GM21367 (cell line): ENCODE measurements at regions not wholly inside any gene's neighbourhood (a gene's known extent, or its start where the extent isn't known, plus 50 kb on each side); places are given as distances from the start of the nearest gene placed in this dataset.

Source experiments
- ATAC-seq: cut with Tn5 transposase; IDR thresholded peaks from one replicate; pipeline ENCODE4 v1.9.1; 2021; ENCODE audit not compliant: unreplicated experiment

- no peak for ATAC-seq
Observed at GRCh38 chr11:97237151-97237550, 847.3 kb downstream of the JRKL start.

- ATAC-seq = no peak
Observed at GRCh38 chr11:97247601-97248000, 857.8 kb downstream of the JRKL start.

GRCh38 chr11:97254790-97255189 is 865.0 kb downstream of the JRKL start:
- no peak for ATAC-seq

GRCh38 chr11:97259434-97259833 is 869.6 kb downstream of the JRKL start:
- ATAC-seq = no peak

GRCh38 chr11:97259884-97260283 is 870.1 kb downstream of the JRKL start:
- no peak for ATAC-seq

DNA sequence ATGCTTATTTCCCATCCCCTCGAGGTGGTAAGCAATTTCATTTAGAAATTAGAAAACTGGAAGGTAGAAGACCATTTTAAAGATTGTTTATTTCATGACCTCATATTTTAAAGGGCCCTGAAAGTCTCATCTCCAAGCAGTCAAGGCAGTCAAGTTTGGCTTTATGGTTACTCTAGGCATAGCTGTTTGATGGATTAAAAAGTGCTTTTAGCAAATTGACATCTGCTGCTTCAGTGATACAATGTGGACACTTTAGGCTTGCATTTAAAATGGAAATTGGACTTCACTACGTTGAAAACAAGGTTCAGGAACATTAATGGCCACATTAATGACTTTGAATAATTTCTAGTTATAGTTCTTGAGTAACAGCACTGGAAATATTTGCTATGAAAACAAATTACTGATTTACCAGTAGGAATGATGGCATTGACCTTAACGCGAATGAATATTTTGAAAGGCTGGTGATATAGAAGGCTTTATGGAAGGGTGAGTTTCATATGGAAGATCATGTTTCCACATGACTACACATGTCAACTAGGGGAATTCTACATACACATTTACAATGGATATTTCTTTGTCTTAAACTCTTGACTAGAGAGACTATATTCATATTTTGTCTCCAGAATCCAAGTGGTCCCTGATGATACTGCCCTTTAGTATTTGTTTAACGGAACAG is 873.5 kb downstream of the JRKL start:
- no peak for ATAC-seq

- ATAC-seq = no peak
Observed at GRCh38 chr11:97269527-97269926, 879.7 kb downstream of the JRKL start.

DNA sequence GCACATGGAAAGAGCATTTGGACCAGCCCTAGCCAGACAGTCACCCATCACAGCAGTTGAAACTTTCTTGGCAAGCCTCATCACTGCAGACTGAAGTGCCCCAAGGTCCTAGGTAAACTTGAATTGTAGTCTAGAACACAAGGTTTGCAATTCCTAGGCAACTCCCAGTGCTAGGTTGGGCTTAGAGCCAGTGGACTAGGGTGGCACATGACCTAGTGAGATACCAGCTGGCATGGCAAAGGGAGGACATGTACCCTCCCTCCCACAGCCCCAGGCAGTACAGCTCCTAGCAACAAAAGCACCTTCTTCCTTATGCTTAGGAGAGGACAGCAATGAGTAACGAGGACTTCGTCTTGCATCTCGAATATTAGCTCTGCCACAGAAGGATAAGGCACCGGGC is 889.5 kb downstream of the JRKL start:
- no peak for ATAC-seq

- no peak for ATAC-seq
Observed at GRCh38 chr11:97280347-97280746, 890.5 kb downstream of the JRKL start.

DNA sequence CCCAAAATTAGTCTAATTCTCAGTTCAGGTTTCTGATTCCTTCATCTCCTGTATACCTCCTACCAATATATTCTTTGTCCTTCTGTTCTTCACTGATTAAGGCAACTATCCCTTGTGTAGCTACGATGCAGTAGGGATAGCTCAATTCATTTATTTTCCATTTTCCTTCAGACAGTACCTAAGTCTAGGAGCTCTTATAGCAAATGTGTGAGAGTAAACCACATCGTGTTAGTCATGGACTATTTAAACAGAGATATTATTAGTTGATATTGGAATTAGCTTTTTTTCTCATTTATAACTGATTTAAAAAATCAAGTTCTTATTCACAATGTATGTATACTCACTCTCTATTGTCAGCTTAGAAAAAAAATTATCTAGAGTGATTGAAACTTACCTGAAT is 900.0 kb downstream of the JRKL start:
- ATAC-seq = no peak

DNA sequence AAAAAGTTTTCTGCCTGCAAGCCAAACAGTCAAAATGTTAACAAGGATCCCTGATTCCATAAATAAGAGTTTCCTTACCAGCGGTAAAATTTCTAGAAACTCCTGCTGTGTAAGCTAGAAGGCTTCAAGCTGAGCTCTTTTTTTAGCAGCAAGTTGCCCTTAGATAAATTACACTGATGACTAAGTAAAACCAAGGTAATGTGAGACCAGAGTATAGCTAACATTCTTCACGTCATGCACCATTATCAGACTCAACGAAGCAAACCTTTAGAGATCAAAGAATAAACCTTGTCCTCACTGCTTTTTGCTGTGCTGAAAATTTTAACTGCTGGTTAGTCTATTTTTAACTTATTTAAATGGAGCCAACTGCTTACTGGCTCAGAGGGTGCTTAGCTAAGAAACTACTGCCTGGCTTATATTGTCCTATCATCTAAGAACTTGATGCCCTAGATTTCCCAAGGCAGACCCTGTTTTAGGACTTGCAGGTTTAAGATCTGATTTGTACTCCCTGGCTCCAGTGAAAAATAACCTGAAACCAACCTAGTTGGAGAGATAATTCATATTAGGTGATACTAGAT is 900.7 kb downstream of the JRKL start:
- ATAC-seq = no peak

DNA sequence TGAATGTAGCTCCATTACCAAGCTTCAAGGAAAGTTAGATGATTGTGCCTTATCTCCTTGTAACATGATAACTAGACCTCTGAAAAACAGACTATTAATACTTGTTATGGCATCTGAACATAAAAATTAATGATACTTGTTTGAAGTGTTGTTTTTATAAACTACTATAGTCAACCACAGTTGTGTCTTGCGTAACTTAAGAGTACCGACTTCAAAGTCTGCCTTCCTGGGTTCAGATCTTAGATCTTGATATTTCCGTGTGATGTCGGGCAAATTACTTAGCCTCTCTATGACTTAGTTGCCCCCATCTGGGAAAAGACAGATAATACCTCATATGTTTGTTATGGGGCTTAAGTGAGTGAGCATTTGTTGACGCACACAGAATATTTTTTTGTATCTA is 906.5 kb downstream of the JRKL start:
- no peak for ATAC-seq

- ATAC-seq = no peak
Observed at GRCh38 chr11:97309291-97309690, 919.5 kb downstream of the JRKL start.

DNA sequence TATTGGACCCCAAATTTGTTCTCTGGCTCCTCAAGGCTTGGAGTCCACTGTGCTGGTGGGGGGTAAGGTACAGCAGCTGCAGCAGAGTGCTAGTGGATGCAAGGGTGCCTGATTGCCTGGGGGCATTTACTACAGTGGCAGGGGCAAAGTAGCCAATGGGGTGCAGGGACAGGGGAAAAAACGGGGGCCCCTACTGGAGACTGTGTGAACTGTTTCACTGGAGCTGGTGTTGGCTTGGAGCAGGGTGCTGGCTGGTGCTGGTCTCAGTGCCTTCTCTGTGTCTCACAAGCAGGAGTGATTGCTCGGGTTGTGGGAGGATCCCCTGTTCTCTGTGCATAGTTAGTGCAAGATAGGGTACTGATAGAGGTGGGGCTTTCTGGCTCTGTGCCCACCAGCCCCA is 935.9 kb downstream of the JRKL start:
- no peak for ATAC-seq

DNA sequence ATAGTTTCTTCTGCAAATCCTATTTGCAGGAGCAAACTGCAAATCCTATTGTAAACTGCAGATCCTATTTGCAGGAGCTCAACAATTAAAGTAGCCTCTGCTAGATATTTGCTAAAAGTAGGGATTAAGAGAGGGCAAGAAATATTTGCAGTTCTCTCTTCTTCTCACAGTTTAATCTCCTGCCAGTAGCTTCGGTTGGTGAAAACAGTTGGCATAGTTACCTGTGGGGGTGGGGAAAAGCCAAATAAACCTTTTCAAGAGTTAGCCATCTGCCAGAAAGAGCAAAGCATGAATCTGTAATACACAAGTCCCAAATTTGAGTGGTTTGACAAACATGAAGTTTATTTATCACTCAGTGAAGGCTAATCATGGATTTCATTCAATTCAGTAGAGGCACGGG is 942.5 kb downstream of the JRKL start:
- no peak for ATAC-seq

- no peak for ATAC-seq
Observed at GRCh38 chr11:97336064-97336463, 946.3 kb downstream of the JRKL start.

GRCh38 chr11:97345032-97345431 is 955.2 kb downstream of the JRKL start:
- ATAC-seq = no peak

- ATAC-seq = no peak
Observed at GRCh38 chr11:97349201-97349600, 959.4 kb downstream of the JRKL start.

- ATAC-seq = no peak
Observed at GRCh38 chr11:97351939-97352338, 962.1 kb downstream of the JRKL start.

GRCh38 chr11:97354026-97354425 is 964.2 kb downstream of the JRKL start:
- ATAC-seq = no peak

GRCh38 chr11:97354576-97354975 is 964.8 kb downstream of the JRKL start:
- ATAC-seq = no peak

DNA sequence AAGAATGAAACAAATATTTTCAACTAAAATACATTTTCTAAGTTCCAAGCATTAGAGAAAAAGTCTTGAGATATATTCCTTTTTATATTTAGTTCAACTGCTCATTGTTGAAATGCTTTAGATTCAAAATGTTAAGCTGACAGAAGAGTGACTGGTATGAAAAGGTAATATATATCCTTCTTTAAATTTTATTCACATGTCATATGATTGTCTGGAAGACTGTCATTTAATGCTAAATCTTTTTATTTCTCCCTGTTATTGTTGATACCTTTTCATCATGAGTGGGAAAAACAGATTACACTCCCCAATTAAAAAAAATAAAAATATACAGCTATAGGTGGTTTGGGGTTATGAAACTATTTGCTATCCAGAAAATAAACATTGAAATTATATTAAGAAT is 965.4 kb downstream of the JRKL start:
- no peak for ATAC-seq

GRCh38 chr11:97356144-97356543 is 966.3 kb downstream of the JRKL start:
- ATAC-seq = no peak
